NCI-H2196 (cell line): ENCODE measurements at regions not wholly inside any gene's neighbourhood (a gene's known extent, or its start where the extent isn't known, plus 50 kb on each side); places are given as distances from the start of the nearest gene placed in this dataset.

Experiments
- DNase-seq: peaks from one replicate; lab custom pipeline; 2025; ENCODE audit not compliant: unreplicated experiment; lab: John Stamatoyannopoulos, UW

- peak; percentile 62 for DNase-seq
Observed at GRCh38 chr2:120564213-120565094, 171.2 kb upstream of the GLI2 start.

GRCh38 chr2:120565095-120565460 lies 170.6 kb upstream of the GLI2 start:
- no peak for DNase-seq

- DNase-seq = no peak
Observed at GRCh38 chr2:120565929-120566328, 169.7 kb upstream of the GLI2 start.

GRCh38 chr2:120566331-120567035 lies 169.2 kb upstream of the GLI2 start:
- no peak for DNase-seq

DNA sequence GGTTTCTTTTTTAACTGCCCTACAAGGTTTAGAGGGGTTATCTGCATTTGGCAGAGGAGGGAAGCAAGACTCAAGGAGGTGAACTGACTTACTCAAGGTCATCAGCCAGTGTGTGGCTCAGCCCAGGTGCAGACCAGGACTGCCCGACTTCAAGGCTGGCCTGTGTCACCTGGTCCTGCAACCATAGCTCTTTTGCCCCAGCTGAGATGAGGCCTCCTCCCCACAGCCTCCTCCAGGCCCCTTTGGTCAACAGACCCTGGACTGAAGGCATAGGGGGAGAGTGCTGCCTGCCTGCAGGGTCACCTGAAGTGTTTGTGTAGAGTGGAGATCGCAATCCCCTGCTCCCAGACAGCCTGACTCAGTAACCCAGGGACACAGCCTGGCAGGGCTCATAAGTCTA lies 168.5 kb upstream of the GLI2 start:
- DNase-seq = no peak

- no peak for DNase-seq
Observed at GRCh38 chr2:120568089-120568974, 167.3 kb upstream of the GLI2 start.

- DNase-seq = no peak
Observed at GRCh38 chr2:120568975-120569268, 166.7 kb upstream of the GLI2 start.

GRCh38 chr2:120570001-120570400 lies 165.7 kb upstream of the GLI2 start:
- DNase-seq = no peak

DNA sequence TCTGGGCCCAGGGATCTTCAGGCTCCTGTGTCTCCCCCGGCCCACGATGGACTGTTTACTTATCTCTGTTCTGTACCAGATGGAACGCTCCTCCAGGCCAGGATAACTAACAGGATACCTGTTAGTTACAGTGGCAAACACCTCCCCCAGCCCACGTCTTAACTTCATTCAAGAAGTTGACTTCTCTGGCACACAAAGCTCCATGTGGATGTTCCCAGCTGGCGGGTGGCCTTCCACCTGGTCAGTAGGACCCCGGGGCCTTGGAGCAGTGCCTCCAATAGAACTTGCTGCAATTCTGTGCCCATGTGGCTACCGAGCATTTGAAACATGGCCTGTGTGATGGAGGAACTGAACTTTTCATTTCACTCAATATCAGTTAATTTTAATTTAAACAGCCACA lies 165.1 kb upstream of the GLI2 start:
- DNase-seq = no peak

DNA sequence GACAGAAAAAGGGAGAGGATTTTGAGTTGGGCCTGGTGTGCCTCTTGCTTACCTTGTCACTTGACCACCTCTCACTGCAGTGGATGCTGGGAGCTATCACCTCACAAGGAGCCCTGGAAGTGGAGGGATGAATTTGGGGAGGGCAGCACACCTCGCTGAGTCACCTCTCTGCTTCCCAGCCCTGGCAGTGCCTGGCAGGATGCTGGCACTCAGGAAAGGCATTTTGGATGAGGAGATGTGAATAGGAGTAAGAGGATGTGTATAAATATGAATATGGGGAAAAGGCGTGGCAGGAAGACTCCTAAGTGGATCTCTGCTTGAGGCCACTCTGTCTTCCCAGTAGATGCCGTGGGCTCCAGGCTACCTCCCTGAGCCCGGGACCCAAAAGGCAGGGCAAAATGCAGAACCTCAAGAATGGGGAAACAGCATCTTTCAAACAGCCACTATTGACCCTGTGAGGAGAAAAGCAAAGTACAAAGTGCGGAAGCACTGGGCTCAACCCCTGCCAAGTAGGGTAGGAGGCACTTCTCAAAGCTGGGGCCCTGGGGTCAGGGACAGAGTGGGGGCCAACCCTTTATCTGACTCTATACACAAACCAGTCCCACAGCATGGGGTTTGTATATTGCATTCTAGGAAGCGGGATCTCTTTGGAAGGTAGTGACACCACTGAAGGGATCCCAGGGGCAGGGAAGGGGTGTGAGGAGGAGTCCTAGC lies 164.5 kb upstream of the GLI2 start:
- no peak for DNase-seq

DNA sequence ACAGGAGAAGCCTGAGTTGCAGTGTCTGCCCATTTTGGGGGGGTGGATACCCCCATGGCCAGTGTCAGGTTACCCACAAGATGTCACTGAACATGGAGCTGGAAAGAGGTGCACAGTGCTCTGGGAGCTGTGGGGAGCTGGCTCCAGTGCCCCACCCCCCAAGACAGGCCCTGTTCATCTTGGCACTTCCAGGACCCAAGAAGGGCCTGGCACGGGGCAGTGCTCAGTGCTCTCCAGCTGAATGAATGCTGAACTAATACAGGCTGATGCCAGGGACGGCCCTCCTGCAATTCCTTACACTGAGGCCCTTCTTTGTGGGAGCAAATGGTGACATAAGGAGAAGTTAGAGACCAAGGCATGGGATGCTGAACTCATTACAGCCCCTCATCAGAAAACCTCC lies 163.4 kb upstream of the GLI2 start:
- no peak for DNase-seq

- no peak for DNase-seq
Observed at GRCh38 chr2:120574620-120575019, 161.0 kb upstream of the GLI2 start.

GRCh38 chr2:120575966-120576365 lies 159.7 kb upstream of the GLI2 start:
- DNase-seq = no peak

DNA sequence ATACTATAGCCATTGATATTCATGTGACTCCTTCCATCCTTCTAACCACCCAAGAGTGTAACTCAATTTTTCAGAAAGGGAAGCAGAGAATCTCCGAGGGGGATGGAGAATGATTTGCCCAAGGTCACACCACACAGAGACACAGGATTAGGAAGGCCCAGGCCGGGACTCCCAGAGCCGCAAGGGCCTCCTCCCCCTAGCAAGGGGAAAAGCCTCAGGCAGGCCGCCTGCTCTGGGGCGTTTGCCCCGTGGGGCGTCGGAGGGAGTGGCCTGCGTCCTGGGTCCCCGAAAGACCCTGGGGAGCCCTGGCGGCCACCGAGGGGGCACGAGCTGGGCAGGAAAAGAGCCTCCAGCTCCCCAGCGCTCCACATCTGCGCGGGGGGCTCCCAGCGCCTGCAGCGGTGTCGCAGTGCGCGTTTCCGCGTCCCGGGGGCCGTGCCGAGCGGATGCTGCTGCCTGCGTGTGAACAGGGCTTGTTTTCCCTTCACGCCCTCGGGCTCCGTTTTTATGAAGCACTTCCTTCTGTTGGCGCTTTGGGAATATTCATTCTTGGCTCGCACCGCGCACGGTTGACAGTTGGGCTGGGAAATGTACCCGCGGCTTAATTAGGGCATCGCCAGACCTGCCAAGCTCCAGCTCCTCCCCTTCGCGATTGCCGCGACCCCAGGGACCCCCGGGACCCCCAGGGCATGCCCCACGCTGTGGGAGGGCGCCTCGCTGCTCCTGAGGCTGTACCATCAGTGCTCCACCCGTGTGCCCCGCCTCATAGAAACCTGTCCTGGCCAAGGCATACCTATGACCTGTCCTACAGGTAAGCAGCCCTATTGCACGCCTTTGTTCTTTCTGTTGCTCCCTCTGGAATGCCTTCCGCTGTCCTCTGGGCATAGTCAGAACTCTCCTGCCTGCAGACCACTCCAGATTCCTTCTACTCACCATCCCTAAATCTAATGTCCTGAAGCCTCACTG lies 158.9 kb upstream of the GLI2 start:
- no peak for DNase-seq

GRCh38 chr2:120577721-120578295 lies 157.9 kb upstream of the GLI2 start:
- DNase-seq = no peak

GRCh38 chr2:120578576-120579352 lies 156.9 kb upstream of the GLI2 start:
- no peak for DNase-seq

GRCh38 chr2:120579916-120580685 lies 155.6 kb upstream of the GLI2 start:
- DNase-seq = no peak

DNA sequence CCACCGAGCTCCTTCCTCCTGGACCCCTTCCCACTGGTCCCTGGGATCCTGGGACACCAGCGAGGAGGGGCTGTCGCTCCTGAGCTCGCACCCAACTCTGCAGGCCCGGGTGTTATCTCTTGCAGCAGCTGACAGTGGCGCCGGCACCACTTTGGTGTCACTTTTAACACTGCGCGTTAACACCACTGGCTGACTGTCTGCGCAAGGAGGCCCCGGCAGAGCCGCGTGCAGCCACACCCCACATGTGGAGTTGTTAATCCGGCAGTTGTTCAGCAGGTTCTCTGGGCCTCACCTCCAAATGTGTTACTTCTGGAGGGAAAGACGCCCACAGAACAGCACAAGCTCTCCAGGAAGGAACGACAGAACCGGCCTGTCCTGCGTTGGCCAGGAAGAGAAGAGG lies 155.0 kb upstream of the GLI2 start:
- no peak for DNase-seq
